NCI-H446 treated with DMSO at 0.1 percent for 48 hours (cell line): ENCODE measurements at regions not wholly inside any gene's neighbourhood (a gene's known extent, or its start where the extent isn't known, plus 50 kb on each side); places are given as distances from the start of the nearest gene placed in this dataset.
"Not testable (repeated sequence)": the region's sequence is repeated elsewhere in the genome, so short reads cannot be mapped to it uniquely, and the experiment has no call there.

Experiments used
- DNase-seq: peaks from one replicate; lab custom pipeline; 2025; lab: John Stamatoyannopoulos, UW

- not testable (repeated sequence) for DNase-seq
These were observed 64.4 kb upstream of the LPCAT1 start for GRCh38 chr5:1588071-1588694.

GRCh38 chr5:1583081-1583875 lies 59.5 kb upstream of the LPCAT1 start:
- not testable (repeated sequence) for DNase-seq

- not testable (repeated sequence) for DNase-seq
These were observed 55.6 kb upstream of the LPCAT1 start for GRCh38 chr5:1579389-1579788.

- DNase-seq = not testable (repeated sequence)
These were observed 53.1 kb upstream of the LPCAT1 start for GRCh38 chr5:1576851-1577250.

GRCh38 chr5:1575991-1576714 lies 52.4 kb upstream of the LPCAT1 start:
- not testable (repeated sequence) for DNase-seq

GRCh38 chr5:1575491-1575890 lies 51.7 kb upstream of the LPCAT1 start:
- DNase-seq = not testable (repeated sequence)

GRCh38 chr5:1574023-1574318 lies 50.2 kb upstream of the LPCAT1 start:
- DNase-seq = not testable (repeated sequence)

- DNase-seq = not testable (repeated sequence)
These were observed 49.7 kb upstream of the LPCAT1 start for GRCh38 chr5:1573217-1574022.
